GM06990 (cell line): ENCODE measurements at regions not wholly inside any gene's neighbourhood (a gene's known extent, or its start where the extent isn't known, plus 50 kb on each side); places are given as distances from the start of the nearest gene placed in this dataset.

Experiments
- DNase-seq: peaks from one replicate; pipeline ENCODE4 v3.0.0-alpha.2; 2011; ENCODE audit not compliant: insufficient read length; ENCODE audit errors: extremely low read depth
- H3K27me3 ChIP-seq: replicated peaks from 2 replicates; pipeline ENCODE4 v1.6.0; 2011; ENCODE audit warnings: low read length; ENCODE audit not compliant: control insufficient read depth, insufficient read depth
- H3K36me3 ChIP-seq: 2 replicates; pipeline ENCODE4 v1.5.1; 2011; ENCODE audit warnings: low read length; ENCODE audit not compliant: control insufficient read depth, insufficient read depth
- H3K4me3 ChIP-seq: replicated peaks from 2 replicates; pipeline ENCODE4 v1.5.1; 2011; ENCODE audit warnings: low read depth, mild to moderate bottlenecking, control low read depth, low read length
- TF ChIP-seq, protein P1 (sequence below): IDR thresholded peaks from 2 replicates; pipeline ENCODE4 v1.5.1; 2011; ENCODE audit warnings: low read length, control low read depth, mild to moderate bottlenecking, inconsistent platforms; ENCODE audit not compliant: insufficient read depth, poor library complexity, severe bottlenecking

DNA sequence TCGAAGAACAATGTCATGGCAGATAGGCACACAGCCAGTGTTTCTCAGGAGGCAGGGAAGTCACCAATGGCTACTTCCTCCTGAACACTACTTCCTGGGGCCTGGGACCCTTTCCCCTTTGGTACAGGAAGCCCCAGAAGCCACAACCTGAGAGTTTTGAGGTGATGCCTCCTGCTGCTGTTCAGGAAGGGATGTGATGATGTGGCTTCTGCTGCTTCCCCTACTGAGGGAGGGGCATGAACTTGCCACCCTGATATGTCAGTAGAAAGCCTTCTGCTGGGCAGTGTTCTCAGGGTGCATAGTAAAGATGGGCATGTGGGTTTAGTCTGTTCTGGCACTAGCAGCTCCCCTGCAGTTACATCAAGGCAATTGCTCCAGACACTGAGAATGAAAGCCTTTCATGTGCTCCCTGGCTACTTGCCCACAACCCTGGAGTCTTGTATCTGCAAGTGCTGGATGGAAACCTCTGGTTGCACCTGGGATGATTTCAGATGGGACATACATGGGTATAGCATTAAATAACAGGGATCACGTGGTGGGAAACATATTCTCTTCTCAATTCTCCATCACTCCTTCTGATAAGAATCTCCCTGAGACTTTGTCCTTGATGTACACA lies 69.3 kb downstream of the ADRA2A start:
- Histone ChIP-seq H3K4me3 (no peak overlapping the region), H3K36me3 (no peaks in the 10 kb centered on the region), H3K27me3 (no peaks in the 10 kb centered on the region)
- DNase-seq: no peak
- TF ChIP-seq, protein P1, sequence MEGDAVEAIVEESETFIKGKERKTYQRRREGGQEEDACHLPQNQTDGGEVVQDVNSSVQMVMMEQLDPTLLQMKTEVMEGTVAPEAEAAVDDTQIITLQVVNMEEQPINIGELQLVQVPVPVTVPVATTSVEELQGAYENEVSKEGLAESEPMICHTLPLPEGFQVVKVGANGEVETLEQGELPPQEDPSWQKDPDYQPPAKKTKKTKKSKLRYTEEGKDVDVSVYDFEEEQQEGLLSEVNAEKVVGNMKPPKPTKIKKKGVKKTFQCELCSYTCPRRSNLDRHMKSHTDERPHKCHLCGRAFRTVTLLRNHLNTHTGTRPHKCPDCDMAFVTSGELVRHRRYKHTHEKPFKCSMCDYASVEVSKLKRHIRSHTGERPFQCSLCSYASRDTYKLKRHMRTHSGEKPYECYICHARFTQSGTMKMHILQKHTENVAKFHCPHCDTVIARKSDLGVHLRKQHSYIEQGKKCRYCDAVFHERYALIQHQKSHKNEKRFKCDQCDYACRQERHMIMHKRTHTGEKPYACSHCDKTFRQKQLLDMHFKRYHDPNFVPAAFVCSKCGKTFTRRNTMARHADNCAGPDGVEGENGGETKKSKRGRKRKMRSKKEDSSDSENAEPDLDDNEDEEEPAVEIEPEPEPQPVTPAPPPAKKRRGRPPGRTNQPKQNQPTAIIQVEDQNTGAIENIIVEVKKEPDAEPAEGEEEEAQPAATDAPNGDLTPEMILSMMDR: no peak

DNA sequence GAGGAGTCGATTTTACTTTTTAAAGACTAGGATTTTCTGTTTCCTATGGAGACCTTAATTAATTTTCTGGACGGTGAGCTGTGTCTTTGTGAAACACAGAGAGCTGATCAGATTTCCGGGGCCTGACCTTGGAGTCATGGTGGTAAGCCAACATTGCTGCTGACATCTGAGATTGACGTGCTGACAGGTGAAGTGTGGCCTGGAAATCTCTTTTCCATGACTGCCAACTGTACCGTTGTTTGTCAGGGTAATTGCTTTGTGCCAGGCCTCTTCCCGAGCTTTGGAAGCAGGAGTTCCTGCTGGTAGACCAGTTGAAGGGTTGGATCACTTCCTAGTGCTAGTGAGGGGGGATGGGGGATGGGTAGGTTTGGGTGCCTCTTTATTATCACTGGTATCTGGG lies 71.2 kb downstream of the ADRA2A start:
- Histone ChIP-seq H3K36me3 (no peaks in the 10 kb centered on the region), H3K4me3 (no peak overlapping the region), H3K27me3 (no peaks in the 10 kb centered on the region)
- TF ChIP-seq, protein P1: no peak
- no peak for DNase-seq

DNA sequence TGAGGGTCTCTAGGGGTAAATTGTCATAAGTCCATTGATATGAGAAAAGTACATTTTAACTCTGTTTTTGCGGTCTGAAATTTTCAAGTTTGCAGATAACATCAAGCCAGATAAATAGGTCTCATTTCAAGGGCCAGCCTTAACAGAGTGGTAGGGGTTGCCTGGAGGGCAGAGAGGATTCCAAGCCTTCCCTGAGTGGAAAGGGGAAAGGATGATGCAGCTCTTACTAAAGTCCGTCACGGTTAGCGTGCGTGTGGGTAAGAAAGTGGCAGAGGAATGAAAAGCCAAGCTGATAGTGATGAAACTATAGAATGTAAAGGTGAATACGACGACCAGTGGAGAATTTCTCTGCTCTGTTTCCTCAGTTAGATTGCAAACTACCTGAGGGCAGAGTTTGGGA lies 71.6 kb downstream of the ADRA2A start:
- no peak for DNase-seq
- TF ChIP-seq, protein P1: no peak
- H3K36me3 ChIP-seq: no peaks in the 10 kb centered on the region
- no peaks in the 10 kb centered on the region for H3K27me3 ChIP-seq
- no peak overlapping the region for H3K4me3 ChIP-seq

DNA sequence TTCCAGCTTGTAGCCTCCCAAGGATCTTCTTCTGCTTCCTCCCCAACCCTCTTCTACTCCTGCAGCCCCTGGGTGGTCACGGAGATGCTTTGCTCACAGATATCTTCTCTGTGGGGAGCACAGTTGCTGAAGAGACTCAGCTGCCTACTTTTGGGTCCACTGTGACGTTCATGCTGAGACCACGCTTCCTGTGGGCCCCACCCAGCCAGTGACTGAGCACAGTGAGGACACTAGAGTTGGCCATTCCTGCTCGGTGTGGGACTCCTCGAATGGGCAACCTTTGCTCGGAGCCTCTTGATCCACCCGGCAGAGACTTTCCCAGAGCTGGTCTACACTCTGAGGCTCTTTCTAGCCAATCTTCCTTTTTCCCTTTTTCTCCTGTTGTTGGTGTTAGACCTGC lies 73.9 kb downstream of the ADRA2A start:
- DNase-seq: no peak
- Histone ChIP-seq H3K36me3 (no peaks in the 10 kb centered on the region), H3K4me3 (no peak overlapping the region), H3K27me3 (no peaks in the 10 kb centered on the region)
- TF ChIP-seq, protein P1: no peak

DNA sequence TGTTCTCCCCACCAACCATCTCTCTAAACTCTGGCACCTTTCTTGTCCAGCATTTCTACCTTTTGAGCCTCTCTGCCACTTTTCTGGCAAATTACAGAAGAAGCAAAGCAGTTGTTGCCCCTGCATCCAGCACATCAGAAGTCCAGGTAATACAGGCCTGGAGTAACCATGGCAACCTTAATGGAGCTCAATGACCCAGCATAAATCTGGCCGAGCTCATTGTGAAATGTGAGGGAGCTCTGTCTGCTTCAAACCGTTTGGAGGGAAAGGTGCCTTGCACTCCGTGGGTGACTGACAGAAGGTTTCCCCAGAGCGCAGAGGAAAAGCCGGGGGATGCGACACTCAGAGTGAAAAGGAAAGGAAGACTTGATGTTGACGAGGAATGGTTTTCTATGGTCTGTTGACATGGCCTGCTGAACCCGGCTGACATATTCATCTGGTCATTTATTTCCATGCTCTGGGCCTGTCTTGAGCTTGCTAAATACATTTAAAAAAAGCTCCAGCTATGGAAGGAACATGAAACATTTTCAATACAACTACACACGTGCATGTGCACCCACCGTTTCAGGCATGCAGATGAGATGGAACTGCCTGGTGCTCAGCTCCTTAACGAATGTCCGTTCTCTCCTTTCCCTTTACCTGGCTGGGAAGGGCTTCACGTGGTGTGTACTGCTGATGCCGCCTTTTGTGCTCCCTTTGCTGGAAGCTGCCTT lies 74.9 kb downstream of the ADRA2A start:
- H3K27me3 ChIP-seq: no peaks in the 10 kb centered on the region
- DNase-seq: no peak
- no peak overlapping the region for H3K4me3 ChIP-seq
- TF ChIP-seq, protein P1: no peak
- H3K36me3 ChIP-seq: no peaks in the 10 kb centered on the region
